ENCODE measurements at regions not wholly inside any gene's neighbourhood (a gene's known extent, or its start where the extent isn't known, plus 50 kb on each side); places are given as distances from the start of the nearest gene placed in this dataset.

DNA sequence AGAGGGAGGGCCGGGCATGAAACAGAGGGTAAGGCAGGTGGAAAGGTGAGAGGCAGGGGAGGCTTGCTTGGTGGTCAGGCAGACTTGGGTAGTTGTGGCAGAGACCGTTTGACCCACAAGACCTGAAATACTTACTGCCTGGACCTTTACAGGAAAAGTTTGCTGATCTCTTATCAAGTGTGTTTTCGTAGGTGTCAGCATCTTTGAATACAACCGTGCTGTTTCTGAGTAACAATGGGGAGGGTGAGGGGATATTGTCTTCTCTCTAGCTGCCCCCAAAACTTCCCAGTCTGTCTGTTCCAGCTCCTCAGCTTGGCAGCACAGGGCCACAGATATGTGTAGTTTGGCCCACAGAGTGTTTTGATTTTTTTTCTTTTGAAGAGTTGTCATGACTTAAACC, 212.5 kb upstream of the MPHOSPH6 start:
- TF ChIP-seq ZNF274 (IDR thresholded peaks at IDR 0.05; ENCODE audit: borderline replicate concordance, extremely low read depth, low read length) (no peak), CHD1 (IDR thresholded peaks at IDR 0.05; ENCODE audit: low read depth, low read length) (no peak)
- TF ChIP-seq, protein P1, sequence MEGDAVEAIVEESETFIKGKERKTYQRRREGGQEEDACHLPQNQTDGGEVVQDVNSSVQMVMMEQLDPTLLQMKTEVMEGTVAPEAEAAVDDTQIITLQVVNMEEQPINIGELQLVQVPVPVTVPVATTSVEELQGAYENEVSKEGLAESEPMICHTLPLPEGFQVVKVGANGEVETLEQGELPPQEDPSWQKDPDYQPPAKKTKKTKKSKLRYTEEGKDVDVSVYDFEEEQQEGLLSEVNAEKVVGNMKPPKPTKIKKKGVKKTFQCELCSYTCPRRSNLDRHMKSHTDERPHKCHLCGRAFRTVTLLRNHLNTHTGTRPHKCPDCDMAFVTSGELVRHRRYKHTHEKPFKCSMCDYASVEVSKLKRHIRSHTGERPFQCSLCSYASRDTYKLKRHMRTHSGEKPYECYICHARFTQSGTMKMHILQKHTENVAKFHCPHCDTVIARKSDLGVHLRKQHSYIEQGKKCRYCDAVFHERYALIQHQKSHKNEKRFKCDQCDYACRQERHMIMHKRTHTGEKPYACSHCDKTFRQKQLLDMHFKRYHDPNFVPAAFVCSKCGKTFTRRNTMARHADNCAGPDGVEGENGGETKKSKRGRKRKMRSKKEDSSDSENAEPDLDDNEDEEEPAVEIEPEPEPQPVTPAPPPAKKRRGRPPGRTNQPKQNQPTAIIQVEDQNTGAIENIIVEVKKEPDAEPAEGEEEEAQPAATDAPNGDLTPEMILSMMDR (IDR thresholded peaks at IDR 0.05; ENCODE audit: control extremely low read depth in 1 of 3, insufficient read depth in 1 of 3, low read depth in 1 of 3, low read length in 3 of 3), result no peak

Data from H1 (cell line).